GM12874 (cell line): ENCODE measurements at regions not wholly inside any gene's neighbourhood (a gene's known extent, or its start where the extent isn't known, plus 50 kb on each side); places are given as distances from the start of the nearest gene placed in this dataset.

ENCODE experiments used
- TF ChIP-seq, protein P1 (sequence below): IDR thresholded peaks from 2 replicates; pipeline ENCODE4 v1.5.1; 2011; ENCODE audit warnings: low read depth, mild to moderate bottlenecking, control low read depth, low read length, moderate library complexity; ENCODE audit not compliant: insufficient read depth

DNA sequence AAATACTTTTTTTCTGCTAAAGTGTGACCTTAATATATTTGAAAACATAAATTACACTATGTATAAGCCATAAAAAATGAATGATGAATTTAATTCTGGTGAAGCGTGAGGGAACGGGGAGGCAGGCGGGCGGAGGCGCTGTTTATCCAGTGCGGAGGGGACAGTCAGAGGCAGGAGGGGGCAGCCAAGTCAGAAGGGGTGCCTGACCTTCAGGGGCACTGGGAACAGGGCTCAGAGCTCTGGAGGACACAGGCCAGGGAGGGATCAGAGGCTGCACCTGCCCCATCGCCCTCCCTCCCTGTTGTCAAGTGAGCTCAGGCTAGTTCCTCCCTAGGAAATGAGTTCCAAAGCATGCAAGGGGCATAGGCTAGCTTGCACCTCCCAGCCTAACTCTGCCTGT lies 82.0 kb upstream of the CASZ1 start:
- TF ChIP-seq, protein P1, sequence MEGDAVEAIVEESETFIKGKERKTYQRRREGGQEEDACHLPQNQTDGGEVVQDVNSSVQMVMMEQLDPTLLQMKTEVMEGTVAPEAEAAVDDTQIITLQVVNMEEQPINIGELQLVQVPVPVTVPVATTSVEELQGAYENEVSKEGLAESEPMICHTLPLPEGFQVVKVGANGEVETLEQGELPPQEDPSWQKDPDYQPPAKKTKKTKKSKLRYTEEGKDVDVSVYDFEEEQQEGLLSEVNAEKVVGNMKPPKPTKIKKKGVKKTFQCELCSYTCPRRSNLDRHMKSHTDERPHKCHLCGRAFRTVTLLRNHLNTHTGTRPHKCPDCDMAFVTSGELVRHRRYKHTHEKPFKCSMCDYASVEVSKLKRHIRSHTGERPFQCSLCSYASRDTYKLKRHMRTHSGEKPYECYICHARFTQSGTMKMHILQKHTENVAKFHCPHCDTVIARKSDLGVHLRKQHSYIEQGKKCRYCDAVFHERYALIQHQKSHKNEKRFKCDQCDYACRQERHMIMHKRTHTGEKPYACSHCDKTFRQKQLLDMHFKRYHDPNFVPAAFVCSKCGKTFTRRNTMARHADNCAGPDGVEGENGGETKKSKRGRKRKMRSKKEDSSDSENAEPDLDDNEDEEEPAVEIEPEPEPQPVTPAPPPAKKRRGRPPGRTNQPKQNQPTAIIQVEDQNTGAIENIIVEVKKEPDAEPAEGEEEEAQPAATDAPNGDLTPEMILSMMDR: no peak

DNA sequence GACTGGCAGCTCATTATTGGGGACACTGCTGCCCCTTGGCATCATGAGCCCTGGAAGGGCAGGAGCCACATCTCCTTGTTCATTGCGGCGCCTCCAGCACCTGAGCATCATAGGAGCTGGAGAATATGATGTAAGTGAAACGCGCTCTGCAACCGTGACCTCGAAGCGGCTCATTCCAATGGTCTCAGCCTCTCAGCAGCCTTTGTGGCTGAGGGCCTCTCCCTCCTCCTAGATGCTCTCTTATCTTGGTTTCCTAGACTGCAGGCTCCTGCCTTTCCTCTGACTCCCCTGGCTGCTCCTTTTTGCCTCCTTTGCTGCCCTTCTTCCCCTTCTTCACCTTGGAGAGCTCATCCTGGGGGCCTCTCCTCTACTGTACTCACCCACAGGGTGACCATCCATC lies 83.6 kb upstream of the CASZ1 start:
- TF ChIP-seq, protein P1: no peak

DNA sequence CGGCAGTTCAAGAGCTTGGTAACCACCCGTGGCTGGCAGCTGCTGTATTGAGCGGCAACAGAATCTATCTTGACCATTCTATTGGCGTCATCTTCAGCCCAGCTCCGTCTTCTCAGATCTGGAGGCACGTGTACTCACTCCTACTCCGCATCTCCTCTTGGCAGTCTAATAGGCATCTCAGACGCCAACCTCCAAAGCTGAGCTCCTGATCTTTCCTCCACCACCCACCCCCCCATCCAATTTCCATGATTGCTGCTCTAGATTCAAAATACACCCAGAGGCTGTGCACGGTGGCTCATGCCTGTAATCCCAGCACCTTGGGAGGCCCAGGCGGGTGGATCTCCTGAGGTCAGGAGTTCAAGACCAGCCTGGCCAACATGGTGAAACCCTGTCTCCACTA lies 84.6 kb upstream of the CASZ1 start:
- TF ChIP-seq, protein P1: no peak

DNA sequence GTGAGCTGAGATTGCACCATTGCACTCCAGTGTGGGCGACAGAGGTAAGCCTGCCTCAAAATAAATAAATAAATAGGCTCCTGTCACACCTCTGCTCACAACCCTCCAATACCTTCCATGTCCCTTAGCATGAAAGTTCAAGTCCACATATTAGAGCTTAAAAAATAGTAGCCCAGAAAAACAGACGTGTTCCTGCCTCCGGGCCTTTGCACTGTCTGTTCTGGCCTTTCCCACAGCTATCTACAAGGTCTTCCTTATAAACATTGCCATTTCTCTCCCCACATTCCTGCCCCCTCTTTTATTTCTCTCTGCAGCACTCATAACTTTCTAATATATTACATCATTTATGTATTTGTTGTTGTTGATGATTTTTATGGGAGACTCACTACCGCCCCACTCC lies 85.6 kb upstream of the CASZ1 start:
- TF ChIP-seq, protein P1: no peak

DNA sequence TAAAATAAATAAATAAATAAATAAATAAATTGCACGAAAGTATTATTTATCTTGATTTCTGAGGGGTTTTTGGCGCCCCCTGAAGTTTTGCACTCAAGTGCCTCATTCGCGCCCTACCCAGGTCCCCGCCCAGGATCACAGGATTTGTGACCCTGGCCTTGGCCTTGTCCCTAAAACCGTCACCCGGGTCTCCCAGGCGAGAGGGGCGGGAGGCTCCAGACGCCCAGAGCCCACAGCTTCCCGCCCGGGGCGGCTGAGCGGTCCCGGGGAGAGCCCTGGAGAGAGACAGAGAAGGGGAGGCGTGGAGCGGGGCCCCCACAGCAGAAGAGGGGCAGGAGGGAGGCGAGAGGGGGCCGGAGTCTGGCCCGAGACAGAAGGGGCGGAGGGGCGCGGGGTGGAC lies 91.8 kb upstream of the CASZ1 start:
- TF ChIP-seq, protein P1: no peak

DNA sequence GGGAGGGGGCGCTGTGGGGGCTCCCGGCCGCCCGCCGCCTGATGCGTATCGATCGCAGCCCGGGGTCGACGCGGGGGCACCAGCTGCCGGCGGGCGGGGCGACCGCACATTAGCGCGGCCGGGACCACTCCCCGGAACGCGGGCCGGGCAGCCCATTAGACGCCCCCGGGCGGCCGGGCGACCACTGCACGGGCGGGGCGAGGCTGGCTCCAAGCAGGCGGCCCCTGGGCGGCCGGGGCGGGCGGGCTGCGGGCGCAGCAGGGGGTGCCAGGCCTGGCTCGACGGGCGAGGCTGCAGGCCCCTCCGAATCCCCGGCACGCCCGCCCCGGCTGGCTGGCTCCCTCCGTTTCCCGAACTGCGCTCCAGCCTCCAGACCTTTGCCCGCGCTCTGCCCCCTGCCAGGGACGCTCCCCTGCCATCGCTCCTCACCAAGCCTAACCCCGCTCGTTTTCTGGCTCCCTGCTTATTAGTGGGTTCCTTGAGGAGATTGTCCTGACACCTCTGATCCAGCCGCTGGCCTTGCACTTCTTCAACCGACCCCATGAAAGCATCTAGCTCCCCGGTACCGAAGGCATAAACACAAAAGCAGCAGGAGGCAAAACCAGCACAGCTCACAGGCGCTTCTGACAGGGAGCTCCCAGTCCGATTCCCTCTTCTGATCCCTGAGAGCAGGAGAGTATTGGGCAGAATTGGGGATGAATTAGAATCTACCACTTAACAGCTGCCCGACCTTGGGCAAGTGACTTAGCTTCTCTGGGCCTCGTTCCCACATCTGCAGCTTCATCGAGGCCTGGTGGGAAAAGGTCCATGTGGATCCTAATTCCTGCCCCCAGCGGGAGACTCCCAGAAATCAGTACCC lies 92.6 kb upstream of the CASZ1 start:
- TF ChIP-seq, protein P1: no peak

DNA sequence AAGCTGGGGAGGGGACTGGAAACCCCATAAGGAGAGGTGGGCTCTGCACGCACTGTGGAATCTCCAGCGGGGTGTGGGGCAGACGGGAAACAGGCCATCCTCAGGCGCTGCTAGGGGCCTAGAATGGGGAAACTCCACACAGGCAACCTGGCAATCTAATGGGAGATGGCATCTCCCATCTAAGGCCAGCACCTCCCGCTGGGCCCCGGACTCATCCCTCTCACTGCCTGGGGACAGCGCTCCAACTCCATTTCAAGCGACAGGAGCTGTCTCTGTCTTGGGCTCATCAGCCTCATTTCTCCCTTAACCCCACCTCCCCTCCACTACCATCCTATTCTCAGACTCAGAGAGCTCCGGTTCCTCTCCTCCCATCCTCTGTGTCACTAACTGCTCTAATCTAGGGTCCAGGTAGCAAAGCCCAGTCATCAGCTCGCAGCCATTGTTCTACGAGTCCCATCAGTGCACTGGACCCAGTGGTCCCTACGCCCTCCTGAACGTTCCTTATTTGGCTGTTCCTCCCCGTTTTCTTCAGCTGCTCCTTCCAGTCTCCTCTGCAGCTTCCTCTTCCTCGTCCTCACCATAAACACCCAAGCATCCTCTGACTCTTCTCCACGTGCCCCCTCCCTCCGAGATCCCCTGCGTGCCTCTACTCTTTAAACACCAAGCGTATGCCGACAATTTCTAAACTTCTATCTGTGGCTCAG lies 93.4 kb upstream of the CASZ1 start:
- TF ChIP-seq, protein P1: no peak
